ENCODE measurements at regions not wholly inside any gene's neighbourhood (a gene's known extent, or its start where the extent isn't known, plus 50 kb on each side); places are given as distances from the start of the nearest gene placed in this dataset.

- TF ChIP-seq POLR2A (IDR thresholded peaks at IDR 0.05; ENCODE audit: low read length) (no peak), GATA1 (IDR thresholded peaks at IDR 0.05; ENCODE audit: low read depth, low read length) (no peak)
Observed at GRCh38 chr5:58362135-58362534, 97.8 kb downstream of the PLK2 start.
